ENCODE measurements at regions not wholly inside any gene's neighbourhood (a gene's known extent, or its start where the extent isn't known, plus 50 kb on each side); places are given as distances from the start of the nearest gene placed in this dataset.

DNA sequence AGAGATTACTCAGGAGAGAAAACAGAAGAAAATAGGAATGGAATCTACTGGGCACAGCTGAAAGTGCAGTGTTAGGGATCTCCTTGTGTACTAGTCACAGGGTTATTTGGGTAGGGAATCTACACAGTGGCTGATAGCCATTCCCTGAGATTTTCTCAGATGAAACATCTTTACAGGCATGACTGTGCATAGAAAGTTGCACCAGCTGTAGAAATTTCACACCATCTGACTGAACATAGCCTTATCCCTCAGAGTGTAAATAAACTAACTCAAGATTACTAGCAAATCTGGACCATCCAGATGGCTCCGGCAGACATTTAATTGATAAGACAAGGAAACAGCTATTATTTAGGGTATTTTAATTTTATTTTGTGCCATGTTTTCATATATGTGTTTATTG is 2053.5 kb upstream of the TENM3 start:
- TF ChIP-seq, protein P1, sequence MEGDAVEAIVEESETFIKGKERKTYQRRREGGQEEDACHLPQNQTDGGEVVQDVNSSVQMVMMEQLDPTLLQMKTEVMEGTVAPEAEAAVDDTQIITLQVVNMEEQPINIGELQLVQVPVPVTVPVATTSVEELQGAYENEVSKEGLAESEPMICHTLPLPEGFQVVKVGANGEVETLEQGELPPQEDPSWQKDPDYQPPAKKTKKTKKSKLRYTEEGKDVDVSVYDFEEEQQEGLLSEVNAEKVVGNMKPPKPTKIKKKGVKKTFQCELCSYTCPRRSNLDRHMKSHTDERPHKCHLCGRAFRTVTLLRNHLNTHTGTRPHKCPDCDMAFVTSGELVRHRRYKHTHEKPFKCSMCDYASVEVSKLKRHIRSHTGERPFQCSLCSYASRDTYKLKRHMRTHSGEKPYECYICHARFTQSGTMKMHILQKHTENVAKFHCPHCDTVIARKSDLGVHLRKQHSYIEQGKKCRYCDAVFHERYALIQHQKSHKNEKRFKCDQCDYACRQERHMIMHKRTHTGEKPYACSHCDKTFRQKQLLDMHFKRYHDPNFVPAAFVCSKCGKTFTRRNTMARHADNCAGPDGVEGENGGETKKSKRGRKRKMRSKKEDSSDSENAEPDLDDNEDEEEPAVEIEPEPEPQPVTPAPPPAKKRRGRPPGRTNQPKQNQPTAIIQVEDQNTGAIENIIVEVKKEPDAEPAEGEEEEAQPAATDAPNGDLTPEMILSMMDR (IDR thresholded peaks at IDR 0.05), result no peak
- TF ChIP-seq POLR2A (IDR thresholded peaks at IDR 0.05), result no peak

Measured in heart left ventricle (tissue), 13 donors.